DND-41 (cell line): ENCODE measurements at regions not wholly inside any gene's neighbourhood (a gene's known extent, or its start where the extent isn't known, plus 50 kb on each side); places are given as distances from the start of the nearest gene placed in this dataset.

Experiments
- ATAC-seq: fragments of 200-7000 bp; cut with Tn5 transposase; 3 replicates; pipeline ENCODE4 v1.9.1; 2021; ENCODE audit warnings: low read depth; ENCODE audit not compliant: insufficient read depth
- DNase-seq: peaks from one replicate; pipeline ENCODE4 v3.0.0-alpha.2; 2020
- H2AFZ ChIP-seq: 2 replicates; pipeline ENCODE4 v1.6.0; 2012; ENCODE audit warnings: low read depth, low read length
- H3K27ac ChIP-seq: 2 replicates; pipeline ENCODE4 v1.5.1; 2012; ENCODE audit warnings: low read length, inconsistent platforms
- H3K27me3 ChIP-seq: fragments of 200-600 bp; sonication (generic); 2 replicates; pipeline ENCODE4 v1.6.0; 2012; ENCODE audit warnings: low read length, mild to moderate bottlenecking, inconsistent platforms; ENCODE audit not compliant: insufficient read depth, poor library complexity
- H3K36me3 ChIP-seq: 2 replicates; pipeline ENCODE4 v1.5.1; 2012; ENCODE audit warnings: low read length, inconsistent platforms; ENCODE audit not compliant: insufficient read depth
- H3K4me1 ChIP-seq: 2 replicates; pipeline ENCODE4 v1.5.1; 2012; ENCODE audit warnings: mild to moderate bottlenecking, low read length; ENCODE audit not compliant: insufficient read depth
- H3K4me2 ChIP-seq: 2 replicates; pipeline ENCODE4 v1.6.0; 2012; ENCODE audit warnings: mild to moderate bottlenecking, moderate library complexity, low read length, inconsistent platforms; ENCODE audit not compliant: insufficient read depth
- H3K4me3 ChIP-seq, 2 experiments: fragments of 200-600 bp in 1 of 2; shearing (Covaris generic) in 1 of 2; 2 replicates each; pipeline ENCODE4 v1.5.1; 2012 to 2016; ENCODE audit warnings: inconsistent platforms in 2 of 2, low read length in 2 of 2, mild to moderate bottlenecking in 2 of 2, low read depth in 1 of 2, moderate library complexity in 1 of 2
- H3K79me2 ChIP-seq: 2 replicates; pipeline ENCODE4 v1.6.0; 2012; ENCODE audit warnings: low read length, inconsistent platforms; ENCODE audit not compliant: insufficient read depth
- H3K9ac ChIP-seq: 2 replicates; pipeline ENCODE4 v1.6.0; 2012; ENCODE audit warnings: low read depth, mild to moderate bottlenecking, inconsistent platforms, low read length, moderate library complexity
- H3K9me3 ChIP-seq: 2 replicates; pipeline ENCODE4 v1.5.1; 2012; ENCODE audit warnings: low read length, moderate library complexity, mild to moderate bottlenecking, inconsistent platforms; ENCODE audit not compliant: insufficient read depth, severe bottlenecking
- H4K20me1 ChIP-seq: 2 replicates; pipeline ENCODE4 v1.6.0; 2012; ENCODE audit warnings: low read length; ENCODE audit not compliant: insufficient read depth
- EZH2 ChIP-seq: IDR thresholded peaks from 3 replicates; pipeline ENCODE4 v1.6.1; 2012; ENCODE audit warnings: borderline replicate concordance, low read depth, mild to moderate bottlenecking, moderate library complexity, low read length, inconsistent platforms; ENCODE audit not compliant: severe bottlenecking
- TF ChIP-seq, protein P1 (sequence below): IDR thresholded peaks from 2 replicates; pipeline ENCODE4 v1.5.1; 2012; ENCODE audit warnings: borderline replicate concordance, low read length, moderate library complexity, mild to moderate bottlenecking; ENCODE audit not compliant: poor library complexity, severe bottlenecking; ENCODE audit errors: extremely low read depth

DNA sequence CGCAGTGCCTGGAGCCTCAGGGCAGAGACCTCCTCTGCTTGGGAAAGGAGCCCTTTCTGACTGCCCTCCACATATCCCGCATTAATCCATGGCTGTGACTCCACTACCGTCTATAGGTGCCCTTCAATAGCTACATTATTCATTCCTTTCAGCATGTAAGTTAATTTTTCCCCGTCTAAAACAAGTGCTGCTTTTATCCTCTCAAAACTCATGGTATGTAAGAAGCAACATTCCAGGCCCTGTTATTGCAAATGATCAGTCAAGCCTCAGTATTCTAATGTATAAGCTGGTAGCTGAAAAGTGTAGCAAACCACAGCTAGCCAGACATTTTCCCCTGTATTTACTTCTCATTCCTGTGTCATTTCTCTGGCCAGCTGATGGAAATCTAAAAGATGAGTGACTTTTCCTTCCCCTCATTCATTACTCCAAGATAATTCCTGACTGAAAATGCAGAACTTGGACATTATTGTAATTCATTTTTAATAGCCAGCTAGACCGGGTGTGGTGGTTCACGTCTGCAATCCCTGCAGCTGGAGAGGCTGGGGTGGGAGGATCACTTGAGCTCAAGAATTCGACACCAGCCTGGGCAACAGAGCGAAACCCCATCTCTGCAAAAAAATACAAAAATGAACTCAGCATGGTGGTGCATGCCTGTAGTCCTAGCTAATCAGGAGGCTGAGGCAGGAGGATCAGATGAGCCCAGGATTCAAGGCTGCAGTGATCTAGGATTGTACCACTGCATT, 88.5 kb upstream of the SOD1 start:
- no peak overlapping the region for H3K9ac ChIP-seq
- H2AFZ ChIP-seq, result no peak overlapping the region
- H3K4me2 ChIP-seq, result no peak overlapping the region
- H3K79me2 ChIP-seq, result no peaks in the 10 kb centered on the region
- H3K27ac ChIP-seq, result no peak overlapping the region
- peaks cover 4% of the 10 kb centered on the region for H3K9me3 ChIP-seq
- TF ChIP-seq, protein P1, sequence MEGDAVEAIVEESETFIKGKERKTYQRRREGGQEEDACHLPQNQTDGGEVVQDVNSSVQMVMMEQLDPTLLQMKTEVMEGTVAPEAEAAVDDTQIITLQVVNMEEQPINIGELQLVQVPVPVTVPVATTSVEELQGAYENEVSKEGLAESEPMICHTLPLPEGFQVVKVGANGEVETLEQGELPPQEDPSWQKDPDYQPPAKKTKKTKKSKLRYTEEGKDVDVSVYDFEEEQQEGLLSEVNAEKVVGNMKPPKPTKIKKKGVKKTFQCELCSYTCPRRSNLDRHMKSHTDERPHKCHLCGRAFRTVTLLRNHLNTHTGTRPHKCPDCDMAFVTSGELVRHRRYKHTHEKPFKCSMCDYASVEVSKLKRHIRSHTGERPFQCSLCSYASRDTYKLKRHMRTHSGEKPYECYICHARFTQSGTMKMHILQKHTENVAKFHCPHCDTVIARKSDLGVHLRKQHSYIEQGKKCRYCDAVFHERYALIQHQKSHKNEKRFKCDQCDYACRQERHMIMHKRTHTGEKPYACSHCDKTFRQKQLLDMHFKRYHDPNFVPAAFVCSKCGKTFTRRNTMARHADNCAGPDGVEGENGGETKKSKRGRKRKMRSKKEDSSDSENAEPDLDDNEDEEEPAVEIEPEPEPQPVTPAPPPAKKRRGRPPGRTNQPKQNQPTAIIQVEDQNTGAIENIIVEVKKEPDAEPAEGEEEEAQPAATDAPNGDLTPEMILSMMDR, result no peak
- TF ChIP-seq EZH2, result no peak
- no peaks in the 10 kb centered on the region for H3K36me3 ChIP-seq
- H3K4me3 ChIP-seq, result no peak overlapping the region
- H3K4me1 ChIP-seq, result no peaks in the 10 kb centered on the region
- ATAC-seq (no peak), DNase-seq (no peak)
- H3K27me3 ChIP-seq, result no peaks in the 10 kb centered on the region
- no peaks in the 10 kb centered on the region for H4K20me1 ChIP-seq

DNA sequence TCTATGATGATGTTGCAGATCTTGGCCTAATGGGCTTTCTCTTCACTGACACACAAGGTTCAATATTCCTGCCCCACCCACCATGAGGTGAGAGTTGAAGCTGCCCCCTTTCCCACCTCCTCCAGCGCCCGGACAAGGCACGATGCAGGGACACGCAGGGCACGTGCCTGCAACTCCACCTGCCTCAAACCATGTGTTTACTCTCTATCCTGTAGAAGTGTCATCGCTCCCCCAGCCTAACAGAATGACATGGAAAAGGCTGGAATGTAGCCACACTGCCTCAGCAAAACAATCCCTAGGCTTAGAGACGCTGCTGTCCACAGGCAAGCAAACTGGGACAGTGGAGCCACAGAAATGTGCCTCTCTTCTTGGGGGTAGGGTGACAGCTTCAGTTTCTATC, 92.9 kb upstream of the SOD1 start:
- DNase-seq, result no peak
- H3K36me3 ChIP-seq, result no peaks in the 10 kb centered on the region
- H3K9me3 ChIP-seq, result no peaks in the 10 kb centered on the region
- H3K4me3 ChIP-seq, result no peak overlapping the region
- no peak overlapping the region for H2AFZ ChIP-seq
- H3K27me3 ChIP-seq, result no peaks in the 10 kb centered on the region
- no peaks in the 10 kb centered on the region for H3K4me1 ChIP-seq
- no peak overlapping the region for H3K4me2 ChIP-seq
- no peaks in the 10 kb centered on the region for H3K79me2 ChIP-seq
- no peak overlapping the region for H3K9ac ChIP-seq
- no peaks in the 10 kb centered on the region for H4K20me1 ChIP-seq
- TF ChIP-seq, protein P1, result no peak
- no peak for TF ChIP-seq EZH2
- H3K27ac ChIP-seq, result no peak overlapping the region
- ATAC-seq, result no peak

DNA sequence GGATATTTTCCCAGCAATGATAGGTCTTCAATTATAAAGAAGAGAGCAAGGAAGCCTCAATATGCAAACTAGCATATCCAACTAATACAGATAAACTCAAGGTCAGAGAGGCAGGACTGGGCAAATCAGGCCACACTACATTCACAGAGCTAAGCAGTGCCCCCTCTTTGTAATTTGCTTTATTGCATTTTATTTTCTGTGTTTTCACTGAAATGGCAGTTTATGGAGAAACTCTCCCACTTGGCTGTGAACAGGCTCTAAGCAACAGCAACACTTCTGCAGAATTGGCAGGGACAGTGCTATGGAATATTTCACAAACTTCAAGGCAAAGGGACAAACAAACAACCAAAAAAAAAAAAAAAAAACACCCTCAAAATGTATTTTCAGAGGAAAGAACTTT, 93.4 kb upstream of the SOD1 start:
- DNase-seq (no peak), ATAC-seq (no peak)
- Histone ChIP-seq H3K27me3 (no peaks in the 10 kb centered on the region), H4K20me1 (no peaks in the 10 kb centered on the region), H3K79me2 (no peaks in the 10 kb centered on the region), H3K9ac (no peak overlapping the region), H3K4me1 (peaks cover under 1% of the 10 kb centered on the region; the same call in 1 of the 2 replicates), H2AFZ (no peak overlapping the region), H3K9me3 (no peaks in the 10 kb centered on the region), H3K4me3 (no peak overlapping the region), H3K27ac (no peak overlapping the region), H3K36me3 (no peaks in the 10 kb centered on the region), H3K4me2 (no peak overlapping the region)
- no peak for TF ChIP-seq EZH2
- TF ChIP-seq, protein P1, result peak; percentile 29
